Glutamatergic neuron (in vitro differentiated cells): ENCODE measurements at regions not wholly inside any gene's neighbourhood (a gene's known extent, or its start where the extent isn't known, plus 50 kb on each side); places are given as distances from the start of the nearest gene placed in this dataset.

ENCODE experiments used
- DNase-seq: peaks from one replicate; pipeline ENCODE4 v3.0.0; 2022
- H3K27ac Mint-ChIP-seq: one replicate; pipeline ENCODE4 v1.8.0; 2020; ENCODE audit warnings: mild to moderate bottlenecking, mixed read lengths, inconsistent platforms; ENCODE audit not compliant: unreplicated experiment
- H3K27me3 Mint-ChIP-seq: one replicate; pipeline ENCODE4 v1.8.0; 2020; ENCODE audit warnings: mild to moderate bottlenecking, moderate library complexity, mixed read lengths, inconsistent platforms; ENCODE audit not compliant: unreplicated experiment
- H3K36me3 Mint-ChIP-seq: one replicate; pipeline ENCODE4 v1.8.0; 2020; ENCODE audit warnings: mild to moderate bottlenecking, mixed read lengths, inconsistent platforms; ENCODE audit not compliant: unreplicated experiment
- H3K4me1 Mint-ChIP-seq: one replicate; pipeline ENCODE4 v1.8.0; 2020; ENCODE audit warnings: mild to moderate bottlenecking, low read depth, mixed read lengths, inconsistent platforms; ENCODE audit not compliant: unreplicated experiment
- H3K4me3 Mint-ChIP-seq: one replicate; pipeline ENCODE4 v1.8.0; 2020; ENCODE audit warnings: mild to moderate bottlenecking, mixed read lengths, inconsistent platforms; ENCODE audit not compliant: unreplicated experiment
- H3K9me3 Mint-ChIP-seq: one replicate; pipeline ENCODE4 v1.8.0; 2020; ENCODE audit warnings: mild to moderate bottlenecking, moderate library complexity, mixed read lengths, inconsistent platforms; ENCODE audit not compliant: unreplicated experiment
- TF ChIP-seq, protein P1 (sequence below): fragments of 200-600 bp; sonication (generic); IDR thresholded peaks from one replicate; pipeline ENCODE4 v1.5.0; 2021; ENCODE audit not compliant: partially characterized antibody, unreplicated experiment

DNA sequence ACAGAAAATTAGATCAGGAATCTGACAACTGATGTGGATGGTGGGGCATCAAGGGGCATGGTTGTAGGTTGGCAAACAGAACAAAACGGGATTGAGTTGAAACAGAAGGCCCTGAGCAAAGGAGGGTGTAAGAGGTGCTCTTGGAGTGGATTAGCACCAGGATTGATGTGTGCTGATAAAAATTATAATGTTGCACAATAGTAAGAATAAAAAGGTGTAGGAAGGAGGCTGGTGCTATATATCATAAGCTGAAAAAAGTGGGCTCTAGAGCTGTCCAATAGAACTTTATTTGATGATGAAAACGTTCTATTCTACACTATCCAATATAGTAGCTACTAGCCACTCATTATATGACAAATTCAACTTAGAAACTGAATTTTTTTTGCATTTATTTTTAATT, 263.1 kb upstream of the GYPC start:
- Mint-ChIP-seq H3K9me3 (no peaks in the 10 kb centered on the region), H3K4me1 (no peaks in the 10 kb centered on the region), H3K27ac (no peak overlapping the region), H3K4me3 (no peak overlapping the region), H3K36me3 (no peaks in the 10 kb centered on the region), H3K27me3 (no peaks in the 10 kb centered on the region)
- DNase-seq, result no peak
- TF ChIP-seq, protein P1, sequence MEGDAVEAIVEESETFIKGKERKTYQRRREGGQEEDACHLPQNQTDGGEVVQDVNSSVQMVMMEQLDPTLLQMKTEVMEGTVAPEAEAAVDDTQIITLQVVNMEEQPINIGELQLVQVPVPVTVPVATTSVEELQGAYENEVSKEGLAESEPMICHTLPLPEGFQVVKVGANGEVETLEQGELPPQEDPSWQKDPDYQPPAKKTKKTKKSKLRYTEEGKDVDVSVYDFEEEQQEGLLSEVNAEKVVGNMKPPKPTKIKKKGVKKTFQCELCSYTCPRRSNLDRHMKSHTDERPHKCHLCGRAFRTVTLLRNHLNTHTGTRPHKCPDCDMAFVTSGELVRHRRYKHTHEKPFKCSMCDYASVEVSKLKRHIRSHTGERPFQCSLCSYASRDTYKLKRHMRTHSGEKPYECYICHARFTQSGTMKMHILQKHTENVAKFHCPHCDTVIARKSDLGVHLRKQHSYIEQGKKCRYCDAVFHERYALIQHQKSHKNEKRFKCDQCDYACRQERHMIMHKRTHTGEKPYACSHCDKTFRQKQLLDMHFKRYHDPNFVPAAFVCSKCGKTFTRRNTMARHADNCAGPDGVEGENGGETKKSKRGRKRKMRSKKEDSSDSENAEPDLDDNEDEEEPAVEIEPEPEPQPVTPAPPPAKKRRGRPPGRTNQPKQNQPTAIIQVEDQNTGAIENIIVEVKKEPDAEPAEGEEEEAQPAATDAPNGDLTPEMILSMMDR, result no peak

DNA sequence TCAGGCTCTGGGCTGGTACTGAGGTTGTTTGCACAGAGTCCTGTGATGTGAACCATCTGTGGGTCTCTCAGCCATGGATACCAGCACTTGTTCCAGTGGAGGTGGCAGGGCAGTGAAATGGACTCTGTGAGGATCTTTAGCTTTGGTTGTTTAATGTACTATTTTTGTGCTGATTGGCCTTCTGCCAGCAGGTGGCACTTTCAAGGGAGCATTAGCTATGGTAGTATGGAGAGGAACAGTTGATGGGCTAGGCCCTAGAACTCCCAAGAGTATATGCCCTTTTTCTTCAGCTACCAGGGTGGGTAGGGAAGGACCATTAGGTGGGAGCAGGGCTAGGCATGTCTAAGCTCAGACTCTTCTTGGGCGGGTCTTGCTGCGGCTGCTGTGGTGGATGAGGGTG, 257.0 kb upstream of the GYPC start:
- TF ChIP-seq, protein P1, result no peak
- no peak overlapping the region for H3K27ac Mint-ChIP-seq
- H3K36me3 Mint-ChIP-seq, result no peaks in the 10 kb centered on the region
- no peak for DNase-seq
- no peaks in the 10 kb centered on the region for H3K27me3 Mint-ChIP-seq
- H3K4me3 Mint-ChIP-seq, result no peak overlapping the region
- no peaks in the 10 kb centered on the region for H3K4me1 Mint-ChIP-seq
- no peaks in the 10 kb centered on the region for H3K9me3 Mint-ChIP-seq

DNA sequence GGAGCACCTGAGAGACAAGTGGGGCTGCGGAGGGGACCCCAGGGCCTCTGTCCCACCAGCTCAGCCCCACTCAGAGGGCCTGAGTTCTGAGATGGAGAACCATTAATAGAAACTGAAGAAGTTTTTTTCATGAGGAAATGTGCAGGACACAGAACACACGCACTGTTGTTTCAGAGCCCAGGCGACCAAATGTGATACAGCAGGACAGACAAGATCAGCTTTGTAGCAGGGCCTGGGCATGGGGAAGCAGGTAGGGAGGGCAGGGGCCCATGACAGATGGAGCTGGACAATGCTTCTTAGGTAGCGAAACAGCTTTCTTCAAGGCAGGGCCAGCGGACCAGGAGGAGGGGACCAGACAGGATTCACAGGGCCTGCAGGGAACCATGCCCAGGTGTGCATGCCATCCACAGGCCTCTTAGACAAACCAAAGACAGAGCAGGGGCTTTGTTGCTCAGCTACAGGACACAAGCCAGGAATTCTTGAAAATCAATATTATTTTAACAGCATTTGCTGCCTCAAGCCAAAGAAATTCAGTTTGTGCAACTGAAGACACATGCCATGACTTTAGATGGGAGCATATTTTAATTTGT, 252.8 kb upstream of the GYPC start:
- no peaks in the 10 kb centered on the region for H3K27me3 Mint-ChIP-seq
- no peak overlapping the region for H3K27ac Mint-ChIP-seq
- no peaks in the 10 kb centered on the region for H3K4me1 Mint-ChIP-seq
- TF ChIP-seq, protein P1, result no peak
- H3K4me3 Mint-ChIP-seq, result no peak overlapping the region
- DNase-seq, result no peak
- no peaks in the 10 kb centered on the region for H3K36me3 Mint-ChIP-seq
- H3K9me3 Mint-ChIP-seq, result no peaks in the 10 kb centered on the region

DNA sequence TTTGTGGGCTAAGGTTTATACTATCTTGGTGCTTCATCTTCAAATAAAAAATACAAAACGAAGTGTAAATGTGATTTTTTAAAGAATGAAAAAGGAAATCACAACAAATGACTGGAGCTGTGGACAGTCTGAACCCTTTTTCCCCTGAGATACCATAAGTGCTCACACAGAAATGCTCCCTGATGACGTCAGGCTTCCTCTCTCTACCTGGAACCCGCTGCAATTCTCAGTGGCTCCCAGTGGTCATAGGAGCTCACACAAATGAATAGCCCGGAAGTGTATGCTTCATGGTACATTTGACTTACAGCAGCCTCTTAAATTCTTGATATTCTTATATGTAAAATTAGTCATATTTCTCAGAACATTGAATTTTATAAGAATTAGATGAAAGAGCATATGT, 249.7 kb upstream of the GYPC start:
- no peaks in the 10 kb centered on the region for H3K36me3 Mint-ChIP-seq
- H3K9me3 Mint-ChIP-seq, result no peaks in the 10 kb centered on the region
- no peaks in the 10 kb centered on the region for H3K4me1 Mint-ChIP-seq
- TF ChIP-seq, protein P1, result no peak
- no peaks in the 10 kb centered on the region for H3K27me3 Mint-ChIP-seq
- H3K4me3 Mint-ChIP-seq, result no peak overlapping the region
- no peak for DNase-seq
- no peak overlapping the region for H3K27ac Mint-ChIP-seq

DNA sequence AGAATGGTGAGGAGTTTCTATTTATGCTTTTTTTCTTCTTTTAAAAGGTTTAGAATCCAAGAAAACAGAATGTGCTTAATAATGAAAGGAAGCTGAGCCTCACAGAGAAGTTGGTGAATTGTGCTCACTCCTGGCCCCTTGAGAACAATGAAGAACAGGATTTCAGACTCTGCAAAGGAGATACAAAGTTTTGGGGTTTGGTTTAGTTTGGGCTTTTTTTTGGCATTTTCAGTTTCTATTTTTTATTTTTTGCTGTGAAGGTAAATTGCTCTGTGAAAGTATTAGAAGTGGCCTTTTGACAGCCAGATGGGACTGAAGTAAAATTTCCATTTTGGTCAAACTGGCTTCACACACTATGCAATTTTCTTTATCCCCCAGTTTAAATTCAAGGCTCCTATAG, 247.3 kb upstream of the GYPC start:
- Mint-ChIP-seq H3K9me3 (no peaks in the 10 kb centered on the region), H3K27ac (no peak overlapping the region), H3K4me3 (no peak overlapping the region), H3K27me3 (no peaks in the 10 kb centered on the region), H3K4me1 (no peaks in the 10 kb centered on the region), H3K36me3 (no peaks in the 10 kb centered on the region)
- no peak for DNase-seq
- TF ChIP-seq, protein P1, result no peak
